Omental fat pad (tissue), 3 donors: ENCODE measurements at regions not wholly inside any gene's neighbourhood (a gene's known extent, or its start where the extent isn't known, plus 50 kb on each side); places are given as distances from the start of the nearest gene placed in this dataset.
"Not testable (repeated sequence)": the region's sequence is repeated elsewhere in the genome, so short reads cannot be mapped to it uniquely, and the experiment has no call there.

Experiments
- ATAC-seq: fragments of 150-250 bp; one replicate; pipeline ENCODE4 v1.9.1; 2016; ENCODE audit warnings: mild to moderate bottlenecking, moderate library complexity; ENCODE audit not compliant: low FRiP score
- DNase-seq: peaks from one replicate; pipeline ENCODE4 v3.0.0-alpha.2; 2019; ENCODE audit warnings: low spot score
- CTCF ChIP-seq, 3 donors: fragments of 450-650 bp; IDR thresholded peaks; one replicate each; pipeline ENCODE4 v1.5.1; 2016 to 2017; ENCODE audit warnings: antibody characterized with exemption in 3 of 3, mild to moderate bottlenecking in 3 of 3, moderate library complexity in 2 of 3

GRCh38 chr3:78260388-78260787 lies 1220.5 kb downstream of the ROBO2 start:
- ATAC-seq = no peak
- no peak for DNase-seq
- no peak for TF ChIP-seq CTCF (IDR thresholded peaks at IDR 0.05)

DNA sequence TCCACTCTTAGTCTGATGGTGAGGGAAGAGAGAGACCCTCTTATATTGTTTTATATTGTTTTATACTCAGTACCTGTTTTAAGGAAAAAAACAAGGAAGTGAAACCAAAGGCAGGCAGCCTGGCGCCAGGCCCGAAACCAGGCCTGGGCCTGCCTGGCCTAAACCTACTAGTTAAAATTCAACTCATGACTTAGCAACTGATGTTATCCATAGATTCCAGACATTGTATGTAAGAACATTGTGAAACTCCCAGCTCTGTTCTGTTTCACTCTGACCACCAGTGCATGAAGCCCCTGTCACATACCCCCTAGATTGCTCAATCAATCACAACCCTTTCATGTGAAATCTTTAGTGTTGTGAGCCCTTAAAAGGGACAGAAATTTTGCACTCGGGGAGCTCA lies 1226.7 kb downstream of the ROBO2 start:
- not testable (repeated sequence) for ATAC-seq, DNase-seq

DNA sequence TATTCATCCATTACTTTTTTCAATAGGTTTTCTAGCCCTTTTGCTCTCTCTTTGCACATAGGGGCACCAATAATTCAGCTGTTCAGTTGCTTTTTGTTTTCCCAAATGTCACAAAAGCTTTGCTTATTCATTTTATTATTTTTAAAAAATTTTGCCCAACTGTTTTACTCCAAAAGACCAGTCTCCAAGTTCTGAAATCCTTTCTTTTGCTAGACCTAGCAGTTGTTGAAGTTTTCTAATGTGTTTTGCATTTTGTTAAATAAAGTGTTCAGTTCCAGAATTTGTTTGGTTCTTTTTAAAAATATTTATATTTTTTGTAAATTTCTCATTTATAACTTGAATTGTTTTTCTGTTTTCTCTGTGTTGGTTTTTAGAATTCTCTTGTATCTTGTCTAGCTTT lies 1227.3 kb downstream of the ROBO2 start:
- ATAC-seq = no peak
- no peak for TF ChIP-seq CTCF (IDR thresholded peaks at IDR 0.05)
- no peak for DNase-seq

GRCh38 chr3:78268087-78268486 lies 1228.2 kb downstream of the ROBO2 start:
- no peak for DNase-seq
- no peak for TF ChIP-seq CTCF (IDR thresholded peaks at IDR 0.05)
- ATAC-seq = no peak

- TF ChIP-seq CTCF (IDR thresholded peaks at IDR 0.05) = no peak
- DNase-seq (no peak), ATAC-seq (no peak)
These were observed 1229.1 kb downstream of the ROBO2 start for GRCh38 chr3:78268716-78269668.

GRCh38 chr3:78273326-78273725 lies 1233.4 kb downstream of the ROBO2 start:
- TF ChIP-seq CTCF (IDR thresholded peaks at IDR 0.05) = no peak
- ATAC-seq (no peak), DNase-seq (no peak)

- TF ChIP-seq CTCF (IDR thresholded peaks at IDR 0.05) = no peak
- ATAC-seq = no peak
These were observed 1234.7 kb downstream of the ROBO2 start for GRCh38 chr3:78274475-78275065.

More at GRCh38 chr3:78274475-78275065, 1234.7 kb downstream of the ROBO2 start:
- DNase-seq = no peak
